GM18519 (cell line): ENCODE measurements at regions not wholly inside any gene's neighbourhood (a gene's known extent, or its start where the extent isn't known, plus 50 kb on each side); places are given as distances from the start of the nearest gene placed in this dataset.
A peak's percentile ranks its signal among the peaks of the same experiment; 100 is the strongest.

Experiments
- ATAC-seq: cut with Tn5 transposase; IDR thresholded peaks from one replicate; pipeline ENCODE4 v1.9.1; 2021; ENCODE audit warnings: mild to moderate bottlenecking, moderate library complexity; ENCODE audit not compliant: unreplicated experiment, low FRiP score

GRCh38 chr1:193348091-193348768 is 161.8 kb upstream of the B3GALT2 start:
- no peak for ATAC-seq

GRCh38 chr1:193346085-193346484 is 159.7 kb upstream of the B3GALT2 start:
- no peak for ATAC-seq

- no peak for ATAC-seq
Observed at GRCh38 chr1:193342811-193343210, 156.4 kb upstream of the B3GALT2 start.

GRCh38 chr1:193340331-193340730 is 153.9 kb upstream of the B3GALT2 start:
- ATAC-seq: no peak

GRCh38 chr1:193339401-193339800 is 153.0 kb upstream of the B3GALT2 start:
- no peak for ATAC-seq

GRCh38 chr1:193338194-193338593 is 151.8 kb upstream of the B3GALT2 start:
- ATAC-seq: peak; percentile 67

- no peak for ATAC-seq
Observed at GRCh38 chr1:193335806-193336428, 149.5 kb upstream of the B3GALT2 start.

GRCh38 chr1:193333166-193333565 is 146.8 kb upstream of the B3GALT2 start:
- ATAC-seq: no peak

GRCh38 chr1:193326296-193326695 is 139.9 kb upstream of the B3GALT2 start:
- ATAC-seq: no peak

- ATAC-seq: no peak
Observed at GRCh38 chr1:193325771-193326170, 139.4 kb upstream of the B3GALT2 start.

- no peak for ATAC-seq
Observed at GRCh38 chr1:193325042-193325441, 138.6 kb upstream of the B3GALT2 start.

- no peak for ATAC-seq
Observed at GRCh38 chr1:193322211-193322610, 135.8 kb upstream of the B3GALT2 start.

GRCh38 chr1:193321242-193321840 is 134.9 kb upstream of the B3GALT2 start:
- ATAC-seq: no peak

- ATAC-seq: no peak
Observed at GRCh38 chr1:193320270-193320669, 133.9 kb upstream of the B3GALT2 start.

GRCh38 chr1:193318347-193318746 is 131.9 kb upstream of the B3GALT2 start:
- ATAC-seq: no peak

- no peak for ATAC-seq
Observed at GRCh38 chr1:193313354-193314140, 127.1 kb upstream of the B3GALT2 start.

GRCh38 chr1:193312432-193312831 is 126.0 kb upstream of the B3GALT2 start:
- ATAC-seq: no peak

- ATAC-seq: no peak
Observed at GRCh38 chr1:193311226-193311948, 125.0 kb upstream of the B3GALT2 start.

- ATAC-seq: no peak
Observed at GRCh38 chr1:193310564-193310963, 124.2 kb upstream of the B3GALT2 start.

- ATAC-seq: no peak
Observed at GRCh38 chr1:193309936-193310475, 123.6 kb upstream of the B3GALT2 start.
